GM12891 (cell line): ENCODE measurements at regions not wholly inside any gene's neighbourhood (a gene's known extent, or its start where the extent isn't known, plus 50 kb on each side); places are given as distances from the start of the nearest gene placed in this dataset.

Experiments used
- PAX5 ChIP-seq: IDR thresholded peaks from 2 replicates; pipeline ENCODE4 v1.6.1; 2011; ENCODE audit warnings: low read length, moderate library complexity, mild to moderate bottlenecking; ENCODE audit not compliant: insufficient read depth, severe bottlenecking
- POLR2A ChIP-seq: IDR thresholded peaks from 2 replicates; pipeline ENCODE4 v1.6.1; 2011; ENCODE audit warnings: low read depth, low read length, control low read depth
- TAF1 ChIP-seq: IDR thresholded peaks from 2 replicates; pipeline ENCODE4 v1.6.1; 2011; ENCODE audit warnings: low read depth, low read length, control low read depth

DNA sequence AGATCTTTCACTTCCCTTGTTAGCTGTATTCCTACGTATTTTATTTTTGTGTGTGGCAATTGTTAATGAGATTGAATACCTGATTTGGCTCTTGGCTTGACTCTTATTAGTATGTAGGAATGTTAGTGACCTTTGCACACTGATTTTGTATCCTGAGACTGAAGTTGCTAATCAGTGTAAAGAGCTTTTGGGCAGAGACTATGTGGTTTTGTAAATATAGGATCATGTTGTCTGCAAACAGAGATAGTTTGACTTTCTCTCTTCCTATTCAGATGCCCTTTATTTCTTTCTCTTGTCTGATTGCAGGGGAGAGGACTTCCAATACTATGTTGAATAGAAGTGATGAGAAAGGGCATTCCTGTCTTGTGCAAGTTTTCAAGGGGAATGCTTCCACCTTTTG lies 160.3 kb upstream of the PCDH20 start:
- no peak for TF ChIP-seq TAF1
- TF ChIP-seq POLR2A = no peak
- TF ChIP-seq PAX5 = no peak
